Mucosa of descending colon (tissue), 3 donors: ENCODE measurements at regions not wholly inside any gene's neighbourhood (a gene's known extent, or its start where the extent isn't known, plus 50 kb on each side); places are given as distances from the start of the nearest gene placed in this dataset.

ENCODE experiments used
- ATAC-seq: fragments of 200-7000 bp; cut with Tn5 transposase; one replicate; pipeline ENCODE4 v1.9.1; 2020; ENCODE audit warnings: mild to moderate bottlenecking, moderate library complexity
- DNase-seq, 3 donors: peaks; one replicate each; pipeline ENCODE4 v3.0.0-alpha.2; 2020
- H3K36me3 ChIP-seq: fragments of 200-600 bp; one replicate; pipeline ENCODE4 v1.8.0; 2021; ENCODE audit warnings: low read depth, mild to moderate bottlenecking
- H3K4me1 ChIP-seq: fragments of 200-600 bp; one replicate; pipeline ENCODE4 v1.8.0; 2021; ENCODE audit warnings: low read depth, mild to moderate bottlenecking
- H3K4me3 ChIP-seq: fragments of 200-600 bp; one replicate; pipeline ENCODE4 v1.8.0; 2021; ENCODE audit warnings: mild to moderate bottlenecking
- H3K9me3 ChIP-seq: fragments of 200-600 bp; one replicate; pipeline ENCODE4 v1.8.0; 2021; ENCODE audit warnings: mild to moderate bottlenecking
- intact Hi-C, 2 donors: fragments of 100-400 bp; cut with DNase I in 1 of 2; cut with micrococcal nuclease in 1 of 2; formaldehyde crosslinking; loops; one replicate each; pipeline versions ENCODE4 v1.11.0 to v1.11.1; 2022; cut with DNase I, micrococcal nuclease
- TF ChIP-seq, protein P1 (sequence below): fragments of 200-600 bp; IDR thresholded peaks from one replicate; pipeline ENCODE4 v1.8.0; 2022; ENCODE audit warnings: antibody characterized with exemption, mild to moderate bottlenecking
- donor health status: DM: no; HTN: no; CAD: no; lungs with moderate emphysema.
- donor health status: DM: no; HTN: no; CAD: no.
- donor health status: DM: no; HTN: yes; CAD: no.

GRCh38 chr4:100970414-100970813, 376.9 kb downstream of the PPP3CA start:
- TF ChIP-seq, protein P1, sequence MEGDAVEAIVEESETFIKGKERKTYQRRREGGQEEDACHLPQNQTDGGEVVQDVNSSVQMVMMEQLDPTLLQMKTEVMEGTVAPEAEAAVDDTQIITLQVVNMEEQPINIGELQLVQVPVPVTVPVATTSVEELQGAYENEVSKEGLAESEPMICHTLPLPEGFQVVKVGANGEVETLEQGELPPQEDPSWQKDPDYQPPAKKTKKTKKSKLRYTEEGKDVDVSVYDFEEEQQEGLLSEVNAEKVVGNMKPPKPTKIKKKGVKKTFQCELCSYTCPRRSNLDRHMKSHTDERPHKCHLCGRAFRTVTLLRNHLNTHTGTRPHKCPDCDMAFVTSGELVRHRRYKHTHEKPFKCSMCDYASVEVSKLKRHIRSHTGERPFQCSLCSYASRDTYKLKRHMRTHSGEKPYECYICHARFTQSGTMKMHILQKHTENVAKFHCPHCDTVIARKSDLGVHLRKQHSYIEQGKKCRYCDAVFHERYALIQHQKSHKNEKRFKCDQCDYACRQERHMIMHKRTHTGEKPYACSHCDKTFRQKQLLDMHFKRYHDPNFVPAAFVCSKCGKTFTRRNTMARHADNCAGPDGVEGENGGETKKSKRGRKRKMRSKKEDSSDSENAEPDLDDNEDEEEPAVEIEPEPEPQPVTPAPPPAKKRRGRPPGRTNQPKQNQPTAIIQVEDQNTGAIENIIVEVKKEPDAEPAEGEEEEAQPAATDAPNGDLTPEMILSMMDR, result no peak
- Histone ChIP-seq H3K4me3 (no peak overlapping the region), H3K9me3 (no peaks in the 10 kb centered on the region), H3K4me1 (no peaks in the 10 kb centered on the region), H3K36me3 (no peaks in the 10 kb centered on the region)
- DNase-seq (no peak), ATAC-seq (no peak)
- intact Hi-C loops, result no loop called here

GRCh38 chr4:100969925-100970324, 377.4 kb downstream of the PPP3CA start:
- Histone ChIP-seq H3K36me3 (no peaks in the 10 kb centered on the region), H3K4me1 (no peaks in the 10 kb centered on the region), H3K9me3 (no peaks in the 10 kb centered on the region), H3K4me3 (no peak overlapping the region)
- TF ChIP-seq, protein P1, result no peak
- no peak for DNase-seq
- ATAC-seq, result no peak
- intact Hi-C loops, result no loop called here

GRCh38 chr4:100968046-100968445, 379.3 kb downstream of the PPP3CA start:
- H3K36me3 ChIP-seq, result no peaks in the 10 kb centered on the region
- ATAC-seq, result no peak
- TF ChIP-seq, protein P1, result no peak

GRCh38 chr4:100963627-100964026, 383.7 kb downstream of the PPP3CA start:
- no peak overlapping the region for H3K4me3 ChIP-seq
- no peak for ATAC-seq
- H3K36me3 ChIP-seq, result no peaks in the 10 kb centered on the region
- intact Hi-C loops, result no loop called here
- TF ChIP-seq, protein P1, result no peak
- no peaks in the 10 kb centered on the region for H3K4me1 ChIP-seq
- no peaks in the 10 kb centered on the region for H3K9me3 ChIP-seq
- no peak for DNase-seq

More at GRCh38 chr4:100968046-100968445, 379.3 kb downstream of the PPP3CA start:
- intact Hi-C loops, result no loop called here
- Histone ChIP-seq H3K9me3 (no peaks in the 10 kb centered on the region), H3K4me1 (no peaks in the 10 kb centered on the region), H3K4me3 (no peak overlapping the region)
- no peak for DNase-seq

GRCh38 chr4:100962698-100963097, 384.6 kb downstream of the PPP3CA start:
- TF ChIP-seq, protein P1, result no peak
- ATAC-seq (no peak), DNase-seq (no peak)
- H3K36me3 ChIP-seq, result no peaks in the 10 kb centered on the region
- intact Hi-C loops, result no loop called here
- H3K4me3 ChIP-seq, result no peak overlapping the region
- H3K9me3 ChIP-seq, result no peaks in the 10 kb centered on the region
- no peaks in the 10 kb centered on the region for H3K4me1 ChIP-seq

DNA sequence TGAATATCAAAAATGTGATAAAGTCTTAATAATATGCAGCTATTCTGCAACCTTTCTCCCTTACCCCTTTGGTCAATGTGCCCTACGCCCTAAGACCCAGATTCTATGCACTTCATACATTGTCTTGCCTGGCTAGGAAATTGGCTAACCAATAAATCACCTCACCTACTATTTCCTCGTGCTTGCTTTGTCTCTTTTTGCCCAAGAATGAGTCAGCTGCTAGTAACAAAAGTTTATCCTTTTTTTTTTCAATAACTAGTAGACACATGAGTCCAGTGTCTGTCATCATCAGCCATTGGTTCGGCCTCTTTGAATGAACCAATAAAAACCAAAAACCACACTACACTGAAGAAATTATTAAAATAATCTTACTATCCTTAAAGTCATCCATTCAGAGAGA, 387.1 kb downstream of the PPP3CA start:
- intact Hi-C loops, result no loop called here
- ATAC-seq (no peak), DNase-seq (no peak)
- TF ChIP-seq, protein P1, result no peak
- Histone ChIP-seq H3K4me3 (no peak overlapping the region), H3K9me3 (no peaks in the 10 kb centered on the region), H3K4me1 (no peaks in the 10 kb centered on the region), H3K36me3 (no peaks in the 10 kb centered on the region)
